Panc1 (cell line): ENCODE measurements at regions not wholly inside any gene's neighbourhood (a gene's known extent, or its start where the extent isn't known, plus 50 kb on each side); places are given as distances from the start of the nearest gene placed in this dataset.

Source experiments
- ATAC-seq: fragments of 200-7000 bp; cut with Tn5 transposase; 2 replicates; pipeline ENCODE4 v1.9.1; 2020; ENCODE audit warnings: mild to moderate bottlenecking, moderate library complexity
- BruUV-seq: library from RNA; stranded (reverse); fragments of 400-500 nt; replicated peaks from 2 replicates; lab custom pipeline; 2021; lab: Mats Ljungman, UMichigan
- CTCF ChIA-PET: fragments of 300-600 bp; sonication (Branson Sonifier 250); formaldehyde crosslinking; loops from one replicate; lab custom pipeline; 2022; ENCODE audit warnings: antibody characterized with exemption; lab: Charles Lee
- POLR2A ChIA-PET: fragments of 300-600 bp; sonication (Branson Sonifier 250); formaldehyde crosslinking; loops from one replicate; lab custom pipeline; 2022; ENCODE audit warnings: antibody characterized with exemption; lab: Charles Lee
- DNase-seq: peaks from one replicate; pipeline ENCODE4 v3.0.0-alpha.2; 2010; ENCODE audit warnings: low read depth, low spot score
- H3K27ac ChIP-seq: 2 replicates; pipeline ENCODE4 v1.5.1; 2011; ENCODE audit warnings: mild to moderate bottlenecking, low read length, inconsistent platforms
- H3K27me3 ChIP-seq: fragments of 200-500 bp; sonication (Bioruptor generic); 2 replicates; pipeline ENCODE4 v1.6.0; 2014; ENCODE audit warnings: low read length, inconsistent platforms; ENCODE audit not compliant: control insufficient read depth, insufficient read depth
- H3K36me3 ChIP-seq: fragments of 200-500 bp; sonication (Bioruptor generic); 2 replicates; pipeline ENCODE4 v1.5.1; 2014; ENCODE audit warnings: inconsistent platforms, mild to moderate bottlenecking, low read length, moderate library complexity; ENCODE audit not compliant: control insufficient read depth, insufficient read depth
- H3K4me1 ChIP-seq: 2 replicates; pipeline ENCODE4 v1.5.1; 2011; ENCODE audit warnings: inconsistent platforms, mild to moderate bottlenecking, low read length, moderate library complexity; ENCODE audit not compliant: control insufficient read depth, insufficient read depth
- H3K4me3 ChIP-seq, 2 experiments: 2 replicates each; pipeline ENCODE4 v1.5.1; 2011 to 2012; ENCODE audit warnings: low read depth in 2 of 2, low read length in 2 of 2, mild to moderate bottlenecking in 2 of 2, inconsistent platforms in 1 of 2, moderate library complexity in 1 of 2
- H3K9me3 ChIP-seq: fragments of 200-500 bp; sonication (Bioruptor generic); 2 replicates; pipeline ENCODE4 v1.5.1; 2014; ENCODE audit warnings: low read depth, mild to moderate bottlenecking, inconsistent platforms, low read length, moderate library complexity; ENCODE audit not compliant: control insufficient read depth, insufficient read depth
- CTCF ChIP-seq: fragments of 450-650 bp; IDR thresholded peaks from 2 replicates; pipeline ENCODE4 v1.5.1; 2017; ENCODE audit warnings: mild to moderate bottlenecking
- POLR2AphosphoS5 ChIP-seq: IDR thresholded peaks from 2 replicates; pipeline ENCODE4 v1.6.1; 2012; ENCODE audit warnings: mild to moderate bottlenecking, low read depth, low read length, moderate library complexity
- REST ChIP-seq, 2 experiments: IDR thresholded peaks; 2 replicates each; pipeline ENCODE4 v1.6.1; 2011 to 2012; ENCODE audit warnings: low read depth in 2 of 2, control low read depth in 1 of 2, low read length in 1 of 2, mild to moderate bottlenecking in 1 of 2, moderate library complexity in 1 of 2; ENCODE audit not compliant: insufficient read depth in 1 of 2
- SIN3A ChIP-seq: IDR thresholded peaks from 2 replicates; pipeline ENCODE4 v1.6.1; 2012; ENCODE audit warnings: low read depth, mild to moderate bottlenecking, low read length, moderate library complexity, borderline replicate concordance; ENCODE audit not compliant: insufficient read depth
- TCF7L2 ChIP-seq: IDR thresholded peaks from 2 replicates; pipeline ENCODE4 v1.6.1; 2011; ENCODE audit warnings: mild to moderate bottlenecking, low read depth, low read length, inconsistent platforms
- in situ Hi-C: cut with HindIII; loops from 2 replicates; pipeline ENCODE4 v1.10.0; 2016; ENCODE audit warnings: low sequenced_read_pairs, low pct_unique_long_range_greater_than_20kb
- intact Hi-C: fragments of 100-400 bp; cut with micrococcal nuclease; formaldehyde crosslinking; loops from one replicate; pipeline ENCODE4 v1.10.0; 2022; ENCODE audit not compliant: unreplicated experiment

GRCh38 chr4:126592088-126592487 is 1040.7 kb upstream of the INTU start:
- DNase-seq (no peak), ATAC-seq (no peak)
- no peak overlapping the region for H3K27ac ChIP-seq
- no peaks in the 10 kb centered on the region for H3K4me1 ChIP-seq
- no peaks in the 10 kb centered on the region for H3K9me3 ChIP-seq
- H3K4me3 ChIP-seq = no peak overlapping the region
- CTCF ChIA-PET = no interaction called here
- no peak for TF ChIP-seq TCF7L2
- peak; percentile 15; the same call in 1 of the 2 replicates for TF ChIP-seq CTCF
- POLR2A ChIA-PET = no interaction called here
- no peaks in the 10 kb centered on the region for H3K27me3 ChIP-seq
- no TSS peak for BruUV-seq
- H3K36me3 ChIP-seq = no peaks in the 10 kb centered on the region
- in situ Hi-C loops (no loop called here), intact Hi-C loops (loop anchor here (10.0 kb wide), 1 partner anchor 367 kb away; no protein-coding TSS in a partner anchor)

GRCh38 chr4:126593626-126594025 is 1039.1 kb upstream of the INTU start:
- CTCF ChIA-PET = no interaction called here
- DNase-seq (no peak), ATAC-seq (no peak)
- Histone ChIP-seq H3K36me3 (no peaks in the 10 kb centered on the region), H3K9me3 (no peaks in the 10 kb centered on the region), H3K27ac (no peak overlapping the region), H3K27me3 (no peaks in the 10 kb centered on the region), H3K4me3 (no peak overlapping the region), H3K4me1 (no peaks in the 10 kb centered on the region)
- BruUV-seq = no TSS peak
- no peak for TF ChIP-seq SIN3A
- no peak for TF ChIP-seq REST (IDR thresholded peaks at IDR 0.05; ENCODE audit: insufficient read depth in 1 of 2, low read depth in 2 of 2, low read length in 1 of 2)
- TF ChIP-seq TCF7L2 = no peak
- no peak for TF ChIP-seq POLR2AphosphoS5
- TF ChIP-seq CTCF = no peak
- in situ Hi-C loops (no loop called here), intact Hi-C loops (loop anchor here (10.0 kb wide), 1 partner anchor 369 kb away; no protein-coding TSS in a partner anchor)
- POLR2A ChIA-PET = no interaction called here
